GM12878 (cell line): ENCODE measurements at regions not wholly inside any gene's neighbourhood (a gene's known extent, or its start where the extent isn't known, plus 50 kb on each side); places are given as distances from the start of the nearest gene placed in this dataset.

Experiments used
- ATAC-seq: fragments of 200-7000 bp; cut with Tn5 transposase; 3 replicates; pipeline ENCODE4 v1.9.1; 2020; ENCODE audit warnings: mild to moderate bottlenecking, moderate library complexity
- BruUV-seq: library from RNA; stranded (reverse); fragments of 400-500 nt; replicated peaks from 2 replicates; lab custom pipeline; 2021; lab: Mats Ljungman, UMichigan
- CTCF ChIA-PET: fragments of 300-600 bp; sonication (Branson Sonifier 250); formaldehyde crosslinking; extraction: SDS; loops from one replicate; lab custom pipeline; 2021; ENCODE audit warnings: inconsistent platforms; lab: Yijun Ruan, JAX
- POLR2A ChIA-PET: fragments of 350-600 bp; formaldehyde crosslinking; extraction: SDS; loops from one replicate; lab custom pipeline; 2021; ENCODE audit warnings: inconsistent platforms; lab: Charles Lee
- RAD21 ChIA-PET: fragments of 300-600 bp; sonication (Branson Sonifier 250); formaldehyde crosslinking; loops from one replicate; lab custom pipeline; 2023; ENCODE audit warnings: antibody characterized with exemption; ENCODE audit not compliant: unreplicated experiment; lab: Charles Lee
- SMC1A ChIA-PET: fragments of 300-600 bp; sonication (Branson Sonifier 250); formaldehyde crosslinking; loops from one replicate; lab custom pipeline; 2023; ENCODE audit not compliant: unreplicated experiment, uncharacterized antibody; lab: Charles Lee
- DNase-seq: peaks from one replicate; pipeline ENCODE4 v3.0.0-alpha.2; 2011; ENCODE audit warnings: low read depth, low spot score
- FAIRE-seq: peaks from 3 replicates; lab custom pipeline; 2011; peaks lifted over from hg19 to GRCh38; lab: Jason Lieb, UNC
- H2AFZ ChIP-seq: 2 replicates; pipeline ENCODE4 v1.6.0; 2011; ENCODE audit warnings: low read depth, low read length, control low read depth; ENCODE audit not compliant: control insufficient read depth
- H3K27ac ChIP-seq: 2 replicates; pipeline ENCODE4 v1.5.1; 2011; ENCODE audit warnings: control low read depth; ENCODE audit not compliant: control insufficient read depth, insufficient read depth
- H3K27me3 ChIP-seq, 2 experiments: replicated peaks in 1 of 2; 2 replicates each; pipeline versions ENCODE4 v1.6.0 to v1.6.1; 2011; ENCODE audit warnings: low read length in 1 of 2; ENCODE audit not compliant: control insufficient read depth in 2 of 2, insufficient read depth in 2 of 2
- H3K36me3 ChIP-seq, 2 experiments: 2 replicates each; pipeline ENCODE4 v1.5.1; 2011; ENCODE audit warnings: low read length in 1 of 2; ENCODE audit not compliant: control insufficient read depth in 2 of 2, insufficient read depth in 2 of 2
- H3K4me1 ChIP-seq: 2 replicates; pipeline ENCODE4 v1.6.1; 2011; ENCODE audit warnings: mild to moderate bottlenecking, low read length, moderate library complexity, mixed read lengths; ENCODE audit not compliant: control insufficient read depth, insufficient read depth
- H3K4me2 ChIP-seq: 2 replicates; pipeline ENCODE4 v1.6.0; 2011; ENCODE audit warnings: control low read depth; ENCODE audit not compliant: control insufficient read depth, insufficient read depth
- H3K4me3 ChIP-seq: fragments of 200-600 bp; sonication (generic); 2 replicates; pipeline ENCODE4 v1.5.1; 2016
- H3K79me2 ChIP-seq: 2 replicates; pipeline ENCODE4 v1.6.0; 2011; ENCODE audit warnings: low read length; ENCODE audit not compliant: control insufficient read depth, insufficient read depth
- H3K9ac ChIP-seq: 2 replicates; pipeline ENCODE4 v1.8.0; 2011; ENCODE audit warnings: low read length, control low read depth, mixed read lengths; ENCODE audit not compliant: control insufficient read depth, insufficient read depth
- H3K9me3 ChIP-seq: replicated peaks from 3 replicates; pipeline ENCODE4 v1.5.1; 2011; ENCODE audit warnings: mild to moderate bottlenecking, low read length; ENCODE audit not compliant: control insufficient read depth, insufficient read depth
- H4K20me1 ChIP-seq: 2 replicates; pipeline ENCODE4 v1.6.0; 2011; ENCODE audit not compliant: control insufficient read depth, insufficient read depth
- BCL11A ChIP-seq: IDR thresholded peaks from 2 replicates; pipeline ENCODE4 v1.6.1; 2011; ENCODE audit warnings: low read depth, low read length
- CREM ChIP-seq: IDR thresholded peaks from 2 replicates; pipeline ENCODE4 v1.6.1; 2014; ENCODE audit warnings: antibody characterized with exemption, low read depth
- EP300 ChIP-seq, 2 experiments: fragments of 150-350 bp in 1 of 2; IDR thresholded peaks; 2 replicates each; pipeline ENCODE4 v1.6.1; 2011 to 2012; ENCODE audit warnings: low read depth in 2 of 2, low read length in 2 of 2, borderline replicate concordance in 1 of 2, improper control_type of control experiment in 1 of 2, inconsistent platforms in 1 of 2; ENCODE audit not compliant: control insufficient read depth in 1 of 2
- MYB ChIP-seq: fragments of 150-350 bp; IDR thresholded peaks from 2 replicates; pipeline ENCODE4 v1.6.1; 2014; ENCODE audit warnings: mild to moderate bottlenecking, low read depth, low read length, borderline replicate concordance
- NKRF ChIP-seq: fragments of 450-650 bp; conservative IDR thresholded peaks from 2 replicates; pipeline ENCODE4 v1.6.1; 2017; ENCODE audit warnings: mild to moderate bottlenecking, moderate library complexity
- NR2F1 ChIP-seq: fragments of 450-650 bp; conservative IDR thresholded peaks from 2 replicates; pipeline ENCODE4 v1.6.1; 2017; ENCODE audit warnings: mild to moderate bottlenecking
- PAX8 ChIP-seq: fragments of 450-650 bp; IDR thresholded peaks from 2 replicates; pipeline ENCODE4 v1.6.1; 2017; ENCODE audit warnings: mild to moderate bottlenecking, moderate library complexity
- POLR2AphosphoS2 ChIP-seq: IDR thresholded peaks from 2 replicates; pipeline ENCODE4 v1.6.1; 2011; ENCODE audit warnings: low read depth, mild to moderate bottlenecking, low read length, improper control_type of control experiment, moderate library complexity
- SMAD5 ChIP-seq: IDR thresholded peaks from 2 replicates; pipeline ENCODE4 v1.6.1; 2016; ENCODE audit warnings: antibody characterized with exemption, low read depth
- SRF ChIP-seq, 2 experiments: IDR thresholded peaks; 2 replicates each; pipeline ENCODE4 v1.6.1; 2011; ENCODE audit warnings: low read depth in 2 of 2, low read length in 2 of 2, mild to moderate bottlenecking in 1 of 2, moderate library complexity in 1 of 2
- TBL1XR1 ChIP-seq: IDR thresholded peaks from 2 replicates; pipeline ENCODE4 v1.6.1; 2012; ENCODE audit warnings: low read depth, low read length, improper control_type of control experiment
- USF1 ChIP-seq: IDR thresholded peaks from 2 replicates; pipeline ENCODE4 v1.6.1; 2011; ENCODE audit warnings: borderline replicate concordance, low read depth, mild to moderate bottlenecking, moderate library complexity, mixed read lengths, low read length; ENCODE audit not compliant: insufficient read depth; ENCODE audit errors: extremely low read length
- YY1 ChIP-seq: IDR thresholded peaks from 2 replicates; pipeline ENCODE4 v1.6.1; 2011; ENCODE audit warnings: low read depth, mild to moderate bottlenecking, low read length
- WGBS: methylation state at CpG from one replicate; pipeline ENCODE4 v1.1.6; 2016; ENCODE audit warnings: low lambda C conversion rate; ENCODE audit not compliant: insufficient replicate concordance, insufficient coverage; ENCODE audit errors: missing lambda C conversion rate; 5-methylcytosine and 5-hydroxymethylcytosine counted together
- in situ Hi-C: fragments of 300-500 bp; cut with MboI; formaldehyde crosslinking; loops from 9 replicates; pipeline ENCODE4 v1.14.3; 2018; ENCODE audit warnings: mixed read lengths
- intact Hi-C: fragments of 100-400 bp; cut with micrococcal nuclease; formaldehyde crosslinking; loops from one replicate; pipeline ENCODE4 v1.14.2; 2022; ENCODE audit not compliant: unreplicated experiment

DNA sequence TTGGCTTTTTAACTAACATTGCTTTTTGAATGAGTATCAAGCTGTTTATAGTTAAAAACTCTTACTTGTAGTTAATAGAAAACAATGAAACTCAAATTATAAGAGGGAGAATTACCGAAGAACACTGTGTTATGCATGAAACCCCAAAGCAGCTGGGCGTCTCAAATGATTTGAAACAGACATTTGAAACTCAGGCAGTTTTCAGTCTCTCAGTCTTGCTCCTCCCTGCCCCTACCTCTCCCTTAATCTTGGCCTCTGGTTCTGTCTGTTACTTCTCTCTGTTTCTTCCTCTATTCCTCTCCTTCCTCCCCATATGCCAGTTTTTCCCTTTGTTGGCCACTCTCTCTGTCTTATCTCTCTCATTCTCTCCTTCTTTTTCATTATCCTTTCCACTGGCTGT is 118.3 kb upstream of the SYNPR start:
- ChIA-PET RAD21 (no interaction called here), CTCF (no interaction called here), POLR2A (no interaction called here), SMC1A (no interaction called here)
- Histone ChIP-seq H3K27me3 (no peaks in the 10 kb centered on the region), H3K27ac (no peak overlapping the region), H3K36me3 (no peaks in the 10 kb centered on the region), H3K4me1 (no peaks in the 10 kb centered on the region), H3K4me2 (no peak overlapping the region), H3K9ac (no peak overlapping the region), H3K9me3 (no peaks in the 10 kb centered on the region), H3K79me2 (no peaks in the 10 kb centered on the region), H4K20me1 (no peaks in the 10 kb centered on the region), H3K4me3 (no peak overlapping the region), H2AFZ (no peak overlapping the region)
- FAIRE-seq (no peak), ATAC-seq (no peak), DNase-seq (no peak)
- in situ Hi-C loops (no loop called here), intact Hi-C loops (no loop called here)
- BruUV-seq: no TSS peak
- WGBS: 9% methylated on average over 2 of the region's 2 CpGs
- TF ChIP-seq PAX8: no peak
- TF ChIP-seq NR2F1: no peak
- TF ChIP-seq POLR2AphosphoS2: no peak
- no peak for TF ChIP-seq YY1
- no peak for TF ChIP-seq USF1
- no peak for TF ChIP-seq EP300 (IDR thresholded peaks at IDR 0.05; ENCODE audit: borderline replicate concordance in 1 of 2, control insufficient read depth in 1 of 2, low read depth in 2 of 2, low read length in 2 of 2)
- no peak for TF ChIP-seq NKRF
- no peak for TF ChIP-seq BCL11A
- no peak for TF ChIP-seq MYB
- TF ChIP-seq SRF (IDR thresholded peaks at IDR 0.05; ENCODE audit: low read depth in 2 of 2, low read length in 2 of 2): no peak
- no peak for TF ChIP-seq SMAD5
- TF ChIP-seq CREM: no peak
- no peak for TF ChIP-seq TBL1XR1
